Activated naive CD8-positive, alpha-beta T cell treated with anti-CD3 and anti-CD28 coated beads for 36 hours (primary cell): ENCODE measurements at regions not wholly inside any gene's neighbourhood (a gene's known extent, or its start where the extent isn't known, plus 50 kb on each side); places are given as distances from the start of the nearest gene placed in this dataset.

Source experiments
- DNase-seq: peaks from one replicate; pipeline ENCODE4 v3.0.0; 2021
- H3K27ac Mint-ChIP-seq: one replicate; pipeline ENCODE4 v1.8.0; 2022; ENCODE audit warnings: mild to moderate bottlenecking, moderate library complexity, mixed read lengths
- H3K27me3 Mint-ChIP-seq: one replicate; pipeline ENCODE4 v1.8.0; 2022; ENCODE audit warnings: mild to moderate bottlenecking, mixed read lengths
- H3K36me3 Mint-ChIP-seq: one replicate; pipeline ENCODE4 v1.8.0; 2021; ENCODE audit warnings: mild to moderate bottlenecking, mixed read lengths
- H3K4me1 Mint-ChIP-seq: one replicate; pipeline ENCODE4 v1.8.0; 2021; ENCODE audit warnings: mixed read lengths
- H3K4me3 Mint-ChIP-seq: one replicate; pipeline ENCODE4 v1.8.0; 2022; ENCODE audit warnings: mild to moderate bottlenecking, moderate library complexity, mixed read lengths
- H3K9me3 Mint-ChIP-seq: one replicate; pipeline ENCODE4 v1.8.0; 2022; ENCODE audit warnings: mixed read lengths

DNA sequence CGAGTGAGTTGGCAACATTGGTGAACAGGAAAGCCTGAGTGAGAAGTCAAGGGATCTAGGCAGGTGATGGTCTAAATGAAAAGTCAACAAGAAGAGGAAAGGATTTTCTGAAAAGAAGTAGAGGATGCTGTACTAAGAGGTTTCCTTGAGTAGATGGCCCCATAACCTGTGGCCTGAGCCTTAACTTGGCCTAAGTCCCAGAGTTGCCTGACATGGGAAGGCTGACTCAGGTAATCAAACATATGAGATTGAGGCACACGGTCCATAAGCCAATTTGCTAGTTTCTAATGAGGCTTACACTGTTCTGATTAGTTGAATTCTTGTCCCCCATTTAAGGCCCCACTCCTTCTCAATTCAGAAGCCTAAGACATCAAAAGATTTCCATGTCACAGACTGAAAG lies 262.5 kb upstream of the LMCD1 start:
- no peak for DNase-seq
- H3K27ac Mint-ChIP-seq: no peak overlapping the region
- H3K4me3 Mint-ChIP-seq: no peak overlapping the region
- H3K27me3 Mint-ChIP-seq: no peaks in the 10 kb centered on the region
- peaks cover 7% of the 10 kb centered on the region for H3K9me3 Mint-ChIP-seq
- H3K36me3 Mint-ChIP-seq: no peaks in the 10 kb centered on the region
- H3K4me1 Mint-ChIP-seq: no peaks in the 10 kb centered on the region

DNA sequence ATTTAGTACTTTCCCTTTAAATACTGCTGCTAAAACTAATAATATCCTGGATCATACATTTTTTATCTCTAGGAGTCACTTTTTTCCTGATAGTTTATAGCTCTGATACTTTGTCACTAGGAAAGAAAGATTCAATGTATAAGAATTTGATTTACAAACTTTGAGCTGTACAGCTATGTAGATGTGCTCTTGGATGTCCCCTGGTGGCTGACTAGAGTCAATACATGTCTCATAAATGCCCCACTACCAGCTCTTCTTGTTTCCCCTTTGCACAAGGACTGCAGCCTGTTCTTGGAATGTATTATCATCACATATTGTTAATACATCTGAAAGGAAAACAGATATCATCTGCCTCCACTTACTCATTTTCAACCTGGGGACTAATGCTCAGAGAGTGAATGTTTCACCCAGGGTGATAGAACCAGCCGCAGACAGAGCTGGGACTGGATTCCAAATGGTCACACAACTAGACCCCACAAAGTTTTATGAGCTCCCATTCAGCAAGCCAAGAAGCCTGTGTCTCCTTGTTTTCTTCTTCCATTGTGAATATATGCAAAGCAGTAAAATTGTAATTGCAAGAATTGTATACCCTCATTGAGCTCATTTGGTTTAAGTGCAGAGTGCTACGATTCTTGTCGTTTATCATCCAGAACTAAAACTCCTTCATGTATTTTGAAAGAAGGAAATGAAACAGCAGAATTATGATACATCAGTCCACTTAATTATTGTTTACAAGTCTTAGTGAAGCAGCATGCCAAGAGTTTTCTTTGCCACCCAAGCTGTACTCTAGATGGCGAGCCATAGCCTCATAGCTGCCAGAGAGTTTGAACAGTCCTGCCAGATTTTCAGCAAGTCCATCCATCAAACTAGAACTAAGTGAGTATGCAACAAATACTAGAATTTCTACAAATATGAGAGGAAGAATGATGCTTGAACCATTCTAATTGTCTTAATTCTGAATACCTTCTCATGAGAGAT lies 261.6 kb upstream of the LMCD1 start:
- no peaks in the 10 kb centered on the region for H3K4me1 Mint-ChIP-seq
- no peak overlapping the region for H3K4me3 Mint-ChIP-seq
- H3K27me3 Mint-ChIP-seq: no peaks in the 10 kb centered on the region
- H3K27ac Mint-ChIP-seq: no peak overlapping the region
- DNase-seq: peak; percentile 8
- H3K9me3 Mint-ChIP-seq: peaks cover 7% of the 10 kb centered on the region
- H3K36me3 Mint-ChIP-seq: no peaks in the 10 kb centered on the region

DNA sequence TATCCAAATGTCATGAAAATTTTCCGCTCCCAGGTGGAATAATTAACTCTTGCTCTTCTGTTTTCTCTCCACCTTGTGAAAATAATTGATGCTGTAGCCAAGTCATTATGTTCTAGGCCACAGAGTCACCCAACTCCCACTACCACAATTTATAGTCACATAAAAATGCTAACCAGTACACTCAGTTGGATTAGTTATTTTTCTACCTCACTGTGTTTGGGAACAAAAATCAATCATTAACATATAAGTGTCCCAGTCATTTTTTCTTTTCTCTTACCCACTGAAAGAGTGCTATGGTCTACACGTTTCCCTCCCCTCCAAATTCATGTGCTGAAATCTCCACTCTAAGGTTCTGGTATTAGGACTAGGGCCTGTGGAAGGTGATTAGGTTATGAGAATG lies 255.6 kb upstream of the LMCD1 start:
- no peak overlapping the region for H3K4me3 Mint-ChIP-seq
- no peak overlapping the region for H3K27ac Mint-ChIP-seq
- no peaks in the 10 kb centered on the region for H3K27me3 Mint-ChIP-seq
- DNase-seq: no peak
- H3K36me3 Mint-ChIP-seq: no peaks in the 10 kb centered on the region
- H3K4me1 Mint-ChIP-seq: no peaks in the 10 kb centered on the region
- H3K9me3 Mint-ChIP-seq: peaks cover 7% of the 10 kb centered on the region

- DNase-seq: no peak
- no peaks in the 10 kb centered on the region for H3K27me3 Mint-ChIP-seq
- no peaks in the 10 kb centered on the region for H3K4me1 Mint-ChIP-seq
- peaks cover 1% of the 10 kb centered on the region for H3K9me3 Mint-ChIP-seq
- H3K36me3 Mint-ChIP-seq: no peaks in the 10 kb centered on the region
- no peak overlapping the region for H3K27ac Mint-ChIP-seq
- H3K4me3 Mint-ChIP-seq: no peak overlapping the region
Observed at GRCh38 chr3:8253201-8253600, 248.4 kb upstream of the LMCD1 start.

- Mint-ChIP-seq H3K27ac (no peak overlapping the region), H3K36me3 (no peaks in the 10 kb centered on the region), H3K9me3 (peaks cover 1% of the 10 kb centered on the region), H3K27me3 (no peaks in the 10 kb centered on the region), H3K4me3 (no peak overlapping the region), H3K4me1 (no peaks in the 10 kb centered on the region)
- DNase-seq: no peak
Observed at GRCh38 chr3:8254489-8254888, 247.1 kb upstream of the LMCD1 start.

- no peak overlapping the region for H3K27ac Mint-ChIP-seq
- H3K4me1 Mint-ChIP-seq: no peaks in the 10 kb centered on the region
- no peak for DNase-seq
- H3K27me3 Mint-ChIP-seq: no peaks in the 10 kb centered on the region
- H3K9me3 Mint-ChIP-seq: peaks cover 3% of the 10 kb centered on the region
- no peak overlapping the region for H3K4me3 Mint-ChIP-seq
- no peaks in the 10 kb centered on the region for H3K36me3 Mint-ChIP-seq
Observed at GRCh38 chr3:8255725-8256124, 245.9 kb upstream of the LMCD1 start.

- Mint-ChIP-seq H3K27ac (no peak overlapping the region), H3K27me3 (no peaks in the 10 kb centered on the region), H3K36me3 (no peaks in the 10 kb centered on the region), H3K4me3 (no peak overlapping the region), H3K4me1 (no peaks in the 10 kb centered on the region), H3K9me3 (peaks cover 4% of the 10 kb centered on the region)
- DNase-seq: no peak
Observed at GRCh38 chr3:8256441-8257071, 245.1 kb upstream of the LMCD1 start.

DNA sequence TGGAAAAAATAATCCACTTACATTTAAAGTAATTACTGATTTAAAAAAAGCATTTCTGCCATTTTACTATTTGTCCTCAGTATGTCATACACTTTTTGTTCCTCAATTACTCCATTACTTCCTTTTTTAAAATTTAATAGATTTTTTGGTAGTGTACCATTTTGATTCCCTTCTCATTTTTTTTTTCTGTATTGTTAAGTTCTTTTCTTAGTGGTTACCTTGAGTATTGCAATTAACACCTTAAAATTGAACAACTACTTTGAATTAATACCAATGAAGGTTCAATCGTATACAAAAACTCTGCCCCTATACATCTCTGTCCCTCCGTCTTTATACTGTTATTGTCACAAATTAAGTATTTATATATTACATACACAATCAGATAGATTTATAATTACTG lies 240.6 kb upstream of the LMCD1 start:
- H3K36me3 Mint-ChIP-seq: no peaks in the 10 kb centered on the region
- peaks cover 5% of the 10 kb centered on the region for H3K9me3 Mint-ChIP-seq
- no peak overlapping the region for H3K27ac Mint-ChIP-seq
- no peak for DNase-seq
- no peak overlapping the region for H3K4me3 Mint-ChIP-seq
- no peaks in the 10 kb centered on the region for H3K27me3 Mint-ChIP-seq
- H3K4me1 Mint-ChIP-seq: no peaks in the 10 kb centered on the region

- Mint-ChIP-seq H3K27me3 (no peaks in the 10 kb centered on the region), H3K27ac (no peak overlapping the region)
Observed at GRCh38 chr3:8266730-8267131, 234.9 kb upstream of the LMCD1 start.

DNA sequence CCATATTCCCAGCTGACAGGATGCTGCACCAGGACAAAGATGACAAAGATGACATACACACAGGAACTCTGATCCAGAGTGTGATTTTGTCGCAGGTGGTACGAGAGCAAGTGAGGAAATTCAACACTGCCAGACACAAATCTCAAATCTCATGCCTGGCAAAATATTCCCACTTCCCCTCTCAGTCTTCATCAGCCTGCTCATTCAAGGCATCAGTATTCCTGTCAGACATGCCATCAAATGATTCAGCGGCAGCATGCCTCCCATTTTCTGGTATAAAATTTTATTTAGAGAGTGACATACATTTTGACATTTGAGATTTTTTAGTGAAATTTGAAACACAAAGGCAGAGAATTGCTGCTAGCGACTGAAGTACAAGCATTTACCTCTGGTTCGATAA lies 228.1 kb upstream of the LMCD1 start:
- no peaks in the 10 kb centered on the region for H3K9me3 Mint-ChIP-seq
- no peak overlapping the region for H3K27ac Mint-ChIP-seq
- no peak overlapping the region for H3K4me3 Mint-ChIP-seq
- DNase-seq: no peak
- no peaks in the 10 kb centered on the region for H3K36me3 Mint-ChIP-seq
- no peaks in the 10 kb centered on the region for H3K4me1 Mint-ChIP-seq
- peaks cover 4% of the 10 kb centered on the region for H3K27me3 Mint-ChIP-seq

More at GRCh38 chr3:8266730-8267131, 234.9 kb upstream of the LMCD1 start:
- Mint-ChIP-seq H3K9me3 (peaks cover 2% of the 10 kb centered on the region), H3K36me3 (no peaks in the 10 kb centered on the region), H3K4me1 (no peaks in the 10 kb centered on the region), H3K4me3 (no peak overlapping the region)
- no peak for DNase-seq

DNA sequence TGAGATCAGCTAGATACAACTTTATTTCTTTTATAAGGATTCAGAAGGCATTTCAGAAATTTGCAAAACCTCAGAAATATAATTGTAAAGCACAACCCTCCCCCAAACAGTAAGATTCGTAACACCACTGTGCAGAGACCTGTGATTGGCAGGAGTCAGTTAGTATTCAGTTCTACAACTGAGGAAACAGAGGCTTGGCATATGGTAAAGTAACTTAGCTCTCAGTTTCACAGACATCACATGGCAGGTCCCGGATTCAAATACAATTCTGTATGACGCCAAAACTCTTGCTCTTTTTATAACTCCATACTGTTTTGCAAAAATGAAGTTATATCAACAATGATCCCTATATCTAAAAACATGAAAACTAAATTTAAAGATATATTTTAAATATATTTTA lies 225.6 kb upstream of the LMCD1 start:
- Mint-ChIP-seq H3K36me3 (no peaks in the 10 kb centered on the region), H3K4me3 (no peak overlapping the region), H3K9me3 (no peaks in the 10 kb centered on the region), H3K27ac (no peak overlapping the region), H3K27me3 (peaks cover 4% of the 10 kb centered on the region), H3K4me1 (no peaks in the 10 kb centered on the region)
- DNase-seq: no peak

DNA sequence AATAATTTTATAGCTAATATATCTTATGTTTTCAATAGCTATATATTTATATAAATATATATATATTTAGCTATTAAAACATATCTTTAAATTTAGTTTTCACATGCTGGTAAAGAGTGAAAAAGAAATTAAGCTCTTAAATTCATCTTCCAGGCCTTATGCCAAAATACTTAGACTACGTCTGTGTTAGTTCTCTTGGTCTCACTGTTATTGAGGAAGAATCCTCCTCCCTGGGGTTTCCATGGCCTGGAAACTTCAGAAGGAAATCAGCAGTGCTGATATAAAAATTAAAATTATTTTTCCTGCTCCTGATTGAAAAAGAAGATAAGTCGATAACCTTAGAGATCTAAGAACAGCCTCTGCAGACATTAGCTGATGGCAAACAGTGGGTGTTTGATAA lies 225.1 kb upstream of the LMCD1 start:
- no peaks in the 10 kb centered on the region for H3K36me3 Mint-ChIP-seq
- H3K27me3 Mint-ChIP-seq: peaks cover 4% of the 10 kb centered on the region
- H3K4me1 Mint-ChIP-seq: no peaks in the 10 kb centered on the region

DNA sequence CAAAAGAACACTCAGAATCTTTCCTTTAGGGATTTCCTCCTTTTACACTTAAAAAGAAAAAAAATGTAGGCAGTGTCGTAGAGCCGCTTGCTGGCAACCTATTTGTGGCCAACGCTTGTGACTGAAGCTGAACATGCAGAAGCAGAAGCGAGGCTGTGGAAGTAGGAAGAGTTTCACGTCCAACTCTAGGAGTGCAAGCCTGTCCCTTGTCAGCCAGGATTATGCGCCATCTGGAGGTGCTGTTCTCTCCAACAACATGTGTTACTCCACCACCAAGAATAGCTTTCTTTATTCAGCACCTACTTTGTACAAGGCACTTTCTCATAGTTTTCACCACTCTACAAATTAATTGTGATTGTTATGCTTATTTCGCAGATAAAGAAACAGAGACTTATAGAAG lies 223.2 kb upstream of the LMCD1 start:
- Mint-ChIP-seq H3K4me3 (no peak overlapping the region), H3K27me3 (peaks cover 4% of the 10 kb centered on the region), H3K4me1 (no peaks in the 10 kb centered on the region), H3K9me3 (no peaks in the 10 kb centered on the region), H3K27ac (no peak overlapping the region), H3K36me3 (no peaks in the 10 kb centered on the region)
- no peak for DNase-seq

More for the DNA sequence above, 225.1 kb upstream of the LMCD1 start:
- Mint-ChIP-seq H3K9me3 (no peaks in the 10 kb centered on the region), H3K4me3 (no peak overlapping the region), H3K27ac (no peak overlapping the region)
- DNase-seq: no peak

DNA sequence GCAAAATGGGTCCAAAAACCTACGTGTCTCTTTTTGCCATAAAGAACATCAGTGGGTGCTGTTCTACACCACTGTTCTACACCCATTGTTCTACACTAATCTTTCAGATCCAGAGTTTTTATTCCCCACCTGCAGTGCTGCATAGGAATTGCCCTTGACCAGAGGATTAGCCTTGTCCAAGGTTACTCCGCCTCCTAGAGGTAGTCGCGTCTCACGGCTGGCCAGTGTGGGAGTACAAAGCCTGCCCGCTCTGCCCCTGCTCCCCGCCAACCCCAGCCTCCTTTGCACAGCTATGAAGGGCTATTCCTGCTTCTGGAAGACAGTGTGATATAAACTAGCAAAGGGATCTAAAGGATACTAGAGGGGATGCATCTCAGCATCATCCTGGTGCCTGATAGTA lies 222.1 kb upstream of the LMCD1 start:
- Mint-ChIP-seq H3K27me3 (peaks cover 4% of the 10 kb centered on the region), H3K27ac (no peak overlapping the region)

DNA sequence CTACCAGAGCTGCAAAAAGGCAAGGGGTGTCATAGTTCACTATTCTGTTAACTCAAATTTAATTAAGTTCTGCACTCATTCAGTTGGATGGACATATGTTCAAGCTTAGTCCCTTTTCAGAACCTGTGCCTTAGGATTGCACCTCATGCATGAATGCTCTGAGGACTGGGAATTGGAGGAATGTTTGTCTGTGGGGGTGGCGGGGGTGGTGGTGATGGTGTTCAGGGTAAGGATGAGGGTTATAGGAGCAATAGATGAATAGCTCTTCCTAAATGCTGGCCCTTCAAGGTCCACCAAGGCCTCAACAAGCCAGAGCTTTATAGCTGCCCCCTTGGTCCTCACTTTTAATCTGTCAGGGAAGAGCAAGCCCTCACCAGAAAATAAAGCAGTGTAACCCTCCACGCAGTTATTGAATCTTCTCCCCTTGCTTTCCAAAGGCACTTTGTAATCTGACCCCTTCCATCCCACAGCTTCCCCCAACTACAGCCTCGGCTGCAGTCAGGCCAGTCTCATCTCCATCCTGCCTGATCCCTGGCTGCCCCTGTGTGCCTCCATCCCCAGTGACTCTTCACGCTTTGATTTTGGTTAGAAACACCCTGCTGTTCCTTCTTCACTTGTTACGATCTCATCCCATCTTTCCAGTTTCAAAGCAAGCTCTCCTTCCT lies 221.6 kb upstream of the LMCD1 start:
- Mint-ChIP-seq H3K4me3 (no peak overlapping the region), H3K4me1 (no peaks in the 10 kb centered on the region), H3K36me3 (no peaks in the 10 kb centered on the region), H3K9me3 (no peaks in the 10 kb centered on the region), H3K27me3 (peaks cover 4% of the 10 kb centered on the region), H3K27ac (no peak overlapping the region)
- no peak for DNase-seq

More for the DNA sequence above, 222.1 kb upstream of the LMCD1 start:
- no peaks in the 10 kb centered on the region for H3K36me3 Mint-ChIP-seq
- no peak overlapping the region for H3K4me3 Mint-ChIP-seq
- no peak for DNase-seq
- H3K4me1 Mint-ChIP-seq: no peaks in the 10 kb centered on the region
- H3K9me3 Mint-ChIP-seq: no peaks in the 10 kb centered on the region
